Spleen (tissue), 11 donors: ENCODE measurements at regions not wholly inside any gene's neighbourhood (a gene's known extent, or its start where the extent isn't known, plus 50 kb on each side); places are given as distances from the start of the nearest gene placed in this dataset.

Experiments
- DNase-seq: peaks from one replicate; pipeline ENCODE4 v3.0.0-alpha.2; 2020
- H3K27ac ChIP-seq, 8 donors: fragments of 200-600 bp; sonication (generic) in 7 of 8; 1 replicate in 4 of 8; 2 replicates in 4 of 8; pipeline versions ENCODE4 v1.5.0 to v1.8.0; 2016 to 2021; ENCODE audit warnings: inconsistent platforms in 4 of 8, mild to moderate bottlenecking in 4 of 8, moderate library complexity in 1 of 8
- H3K27me3 ChIP-seq, 7 donors: fragments of 200-600 bp; sonication (generic) in 6 of 7; replicated peaks in 1 of 7; 1 replicate in 4 of 7; 2 replicates in 3 of 7; pipeline versions ENCODE4 v1.5.0 to v1.8.0; 2016 to 2021; ENCODE audit warnings: inconsistent platforms in 3 of 7, mild to moderate bottlenecking in 1 of 7
- H3K36me3 ChIP-seq, 6 donors: fragments of 200-600 bp; sonication (generic) in 5 of 6; 1 replicate in 4 of 6; 2 replicates in 2 of 6; pipeline versions ENCODE4 v1.5.0 to v1.8.0; 2016 to 2021; ENCODE audit warnings: inconsistent platforms in 2 of 6
- H3K4me1 ChIP-seq, 6 donors: fragments of 200-600 bp; sonication (generic) in 5 of 6; 1 replicate in 3 of 6; 2 replicates in 3 of 6; pipeline versions ENCODE4 v1.5.0 to v1.8.0; 2016 to 2021; ENCODE audit warnings: inconsistent platforms in 3 of 6
- H3K4me3 ChIP-seq, 8 donors: fragments of 200-600 bp; sonication (generic) in 7 of 8; 1 replicate in 4 of 8; 2 replicates in 4 of 8; pipeline versions ENCODE4 v1.5.0 to v1.8.0; 2016 to 2021; ENCODE audit warnings: inconsistent platforms in 4 of 8, mild to moderate bottlenecking in 4 of 8, moderate library complexity in 2 of 8
- H3K9me3 ChIP-seq, 8 donors: fragments of 200-600 bp; sonication (generic) in 7 of 8; 1 replicate in 4 of 8; 2 replicates in 4 of 8; pipeline versions ENCODE4 v1.5.0 to v1.8.0; 2016 to 2021; ENCODE audit warnings: inconsistent platforms in 4 of 8
- CTCF ChIP-seq, 11 experiments: fragments of 200-600 bp in 7 of 11; fragments of 450-650 bp in 4 of 11; sonication (generic) in 4 of 11; IDR thresholded peaks in 8 of 11; conservative IDR thresholded peaks in 3 of 11; 1 replicate in 7 of 11; 2 replicates in 4 of 11; pipeline versions ENCODE4 v1.4.0 to v1.8.0; 2016 to 2021; ENCODE audit warnings: antibody characterized with exemption in 11 of 11, inconsistent platforms in 4 of 11, mild to moderate bottlenecking in 1 of 11
- POLR2A ChIP-seq, 3 donors: fragments of 450-650 bp; IDR thresholded peaks; one replicate each; pipeline ENCODE4 v1.5.1; 2017; ENCODE audit warnings: antibody characterized with exemption in 3 of 3, mild to moderate bottlenecking in 1 of 3
- POLR2AphosphoS5 ChIP-seq, 3 donors: sonication (generic); formaldehyde crosslinking; IDR thresholded peaks; one replicate each; pipeline ENCODE4 v1.5.1; 2017; ENCODE audit warnings: antibody characterized with exemption in 3 of 3
- WGBS, 5 donors: extraction: QIAGEN DNeasy Blood & Tissue Kit in 3 of 5; methylation state at CpG; one replicate each; pipeline versions ENCODE4 v1.1.5 to v1.1.7; 2013 to 2018; 5-methylcytosine and 5-hydroxymethylcytosine counted together
- intact Hi-C: fragments of 100-400 bp; cut with DNase I; formaldehyde crosslinking; loops from one replicate; pipeline ENCODE4 v1.15.0; 2023; ENCODE audit warnings: low total_unique reads
- donor health status: healthy with polysubstance abuse.
- donor health status: DM: no; HTN: no; CAD: no; lungs with moderate emphysema.
- donor health status: DM: no; HTN: no; CAD: no.
- donor health status: Bipolar disorder and iron deficiency.
- donor health status: healthy.
- donor health status: DM: no; HTN: no; CAD: no.
- donor health status: DM: yes; HTN: yes; CAD: no.

- H3K4me3 ChIP-seq, result no peak overlapping the region
- no peaks in the 10 kb centered on the region for H3K4me1 ChIP-seq
- TF ChIP-seq POLR2AphosphoS5 (IDR thresholded peaks at IDR 0.05) (no peak), CTCF (IDR thresholded peaks at IDR 0.05 in 8 of 11, conservative IDR thresholded peaks at IDR 0.05 in 3 of 11) (no peak), POLR2A (IDR thresholded peaks at IDR 0.05) (no peak)
- intact Hi-C loops, result no loop called here
- no peaks in the 10 kb centered on the region for H3K9me3 ChIP-seq
- H3K27ac ChIP-seq, result no peak overlapping the region
- WGBS, 5 donors, result 29 to 34% (median 33%) methylated on average over 19 of the region's 19 CpGs
- DNase-seq, result no peak
- no peaks in the 10 kb centered on the region for H3K36me3 ChIP-seq
- H3K27me3 ChIP-seq, result peaks cover 0 to 21% (median 0%) of the 10 kb centered on the region in 7 donors
These were observed 208.7 kb upstream of the PHYHIPL start for GRCh38 chr10:58967551-58968388.

- Histone ChIP-seq H3K27ac (no peak overlapping the region), H3K36me3 (no peaks in the 10 kb centered on the region), H3K4me1 (no peaks in the 10 kb centered on the region), H3K4me3 (no peak overlapping the region), H3K9me3 (no peaks in the 10 kb centered on the region), H3K27me3 (peaks cover 0 to 21% (median 0%) of the 10 kb centered on the region in 7 donors)
- no peak for TF ChIP-seq POLR2A (IDR thresholded peaks at IDR 0.05)
- TF ChIP-seq CTCF (IDR thresholded peaks at IDR 0.05 in 8 of 11, conservative IDR thresholded peaks at IDR 0.05 in 3 of 11), result no peak
- TF ChIP-seq POLR2AphosphoS5 (IDR thresholded peaks at IDR 0.05), result no peak
- no peak for DNase-seq
- intact Hi-C loops, result no loop called here
- WGBS, 5 donors, result 30 to 55% (median 38%) methylated on average over 1 of the region's 1 CpG
These were observed 208.1 kb upstream of the PHYHIPL start for GRCh38 chr10:58968389-58968755.

- no peak for TF ChIP-seq CTCF (IDR thresholded peaks at IDR 0.05 in 8 of 11, conservative IDR thresholded peaks at IDR 0.05 in 3 of 11)
- TF ChIP-seq POLR2AphosphoS5 (IDR thresholded peaks at IDR 0.05), result no peak
- no peak for TF ChIP-seq POLR2A (IDR thresholded peaks at IDR 0.05)
- H3K4me3 ChIP-seq, result no peak overlapping the region
- no peaks in the 10 kb centered on the region for H3K4me1 ChIP-seq
- peaks cover 0 to 21% (median 0%) of the 10 kb centered on the region in 7 donors for H3K27me3 ChIP-seq
- H3K36me3 ChIP-seq, result no peaks in the 10 kb centered on the region
- 33 to 60% (median 58%) methylated on average over 1 of the region's 1 CpG for WGBS, 5 donors
- intact Hi-C loops, result no loop called here
- DNase-seq, result no peak
- H3K9me3 ChIP-seq, result no peaks in the 10 kb centered on the region
- H3K27ac ChIP-seq, result no peak overlapping the region
These were observed 206.9 kb upstream of the PHYHIPL start for GRCh38 chr10:58969576-58969975.

- Histone ChIP-seq H3K27me3 (peaks cover 0 to 21% (median 0%) of the 10 kb centered on the region in 7 donors), H3K36me3 (no peaks in the 10 kb centered on the region), H3K9me3 (no peaks in the 10 kb centered on the region), H3K4me3 (no peak overlapping the region), H3K27ac (no peak overlapping the region), H3K4me1 (no peaks in the 10 kb centered on the region)
- intact Hi-C loops, result no loop called here
- no peak for DNase-seq
- TF ChIP-seq POLR2AphosphoS5 (IDR thresholded peaks at IDR 0.05) (no peak), POLR2A (IDR thresholded peaks at IDR 0.05) (no peak), CTCF (IDR thresholded peaks at IDR 0.05 in 8 of 11, conservative IDR thresholded peaks at IDR 0.05 in 3 of 11) (no peak)
- WGBS, 5 donors, result 63 to 90% (median 83%) methylated on average over 2 of the region's 2 CpGs
These were observed 206.1 kb upstream of the PHYHIPL start for GRCh38 chr10:58970160-58970915.
